ENCODE measurements at regions not wholly inside any gene's neighbourhood (a gene's known extent, or its start where the extent isn't known, plus 50 kb on each side); places are given as distances from the start of the nearest gene placed in this dataset.

DNA sequence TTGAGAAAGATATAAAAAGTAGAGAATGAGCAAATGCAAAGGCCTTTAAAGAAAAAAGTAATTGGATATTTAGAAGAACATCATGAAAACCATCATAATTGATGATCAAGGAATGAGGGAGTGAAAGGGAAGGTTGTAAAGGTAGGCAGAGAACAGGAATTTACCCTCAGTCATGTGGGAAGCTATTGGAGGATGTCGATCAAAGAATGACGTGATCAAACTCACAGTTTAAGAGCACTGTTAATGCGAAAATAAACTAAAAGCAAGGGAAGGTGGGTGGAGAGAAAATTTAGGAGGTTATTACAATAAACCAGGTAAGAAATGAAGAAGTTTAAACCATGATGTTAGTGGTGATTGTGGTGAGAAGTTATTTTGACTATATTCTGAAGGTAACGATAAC, 982.6 kb upstream of the EYS start:
- no peak overlapping the region for H3K9ac ChIP-seq (replicated peaks in 1 of 4; ENCODE audit: extremely low read depth in 1 of 4, low read depth in 3 of 4, low read length in 3 of 4)
- H2BK20ac ChIP-seq (ENCODE audit: low read length): no peak overlapping the region
- no peak overlapping the region for H3K4me3 ChIP-seq (ENCODE audit: extremely low read depth in 1 of 4, insufficient read depth in 2 of 4, low read depth in 3 of 4, low read length in 4 of 4)
- H3K14ac ChIP-seq (ENCODE audit: insufficient read length): no peak overlapping the region
- no peaks in the 10 kb centered on the region for H3K23me2 ChIP-seq (ENCODE audit: low read depth, low read length)
- ChIA-PET CTCF (ENCODE audit: partially characterized antibody) (interaction anchor here (0.5 kb wide), 1 partner anchor 117 kb away, joined by 3 read pairs; no protein-coding TSS in a partner anchor), POLR2A (ENCODE audit: partially characterized antibody) (no interaction called here)
- no peak overlapping the region for H3K56ac ChIP-seq (replicated peaks; ENCODE audit: insufficient read length, low read depth, low read length)
- H2BK120ac ChIP-seq (replicated peaks; ENCODE audit: low read depth, low read length): no peak overlapping the region
- H4K5ac ChIP-seq (ENCODE audit: insufficient read length, low read depth, low read length): no peak overlapping the region
- no peaks in the 10 kb centered on the region for H3K4me1 ChIP-seq (replicated peaks in 1 of 4; ENCODE audit: control insufficient read depth in 3 of 4, insufficient read depth in 4 of 4, low read length in 3 of 4)
- FAIRE-seq: no peak
- H2AFZ ChIP-seq (ENCODE audit: low read length): no peak overlapping the region
- H3K23ac ChIP-seq (ENCODE audit: insufficient read length): no peak overlapping the region
- no peaks in the 10 kb centered on the region for H3K79me2 ChIP-seq (ENCODE audit: control insufficient read depth in 1 of 2, insufficient read depth in 2 of 2, low read length in 2 of 2)
- TF ChIP-seq RXRA (IDR thresholded peaks at IDR 0.05; ENCODE audit: insufficient read depth, low read depth, low read length) (no peak), YY1 (IDR thresholded peaks at IDR 0.05; ENCODE audit: low read depth, low read length) (no peak), CBX8 (IDR thresholded peaks at IDR 0.05; ENCODE audit: borderline replicate concordance, low read depth, low read length) (no peak), NANOG (IDR thresholded peaks at IDR 0.05; ENCODE audit: insufficient read depth, low read depth, low read length, poor library complexity, severe bottlenecking) (no peak), TEAD4 (IDR thresholded peaks at IDR 0.05; ENCODE audit: low read depth, low read length) (no peak)
- H4K20me1 ChIP-seq (replicated peaks in 1 of 2; ENCODE audit: control insufficient read depth in 1 of 2, insufficient read depth in 2 of 2, low read length in 2 of 2): no peaks in the 10 kb centered on the region
- H3K27me3 ChIP-seq (replicated peaks in 1 of 4; ENCODE audit: control insufficient read depth in 3 of 4, extremely low read depth in 1 of 4, insufficient read depth in 3 of 4, low read length in 3 of 4): no peaks in the 10 kb centered on the region
- no peak overlapping the region for H3K18ac ChIP-seq (ENCODE audit: extremely low read depth, low read length)
- H3K4ac ChIP-seq (replicated peaks; ENCODE audit: insufficient read length, low read depth, low read length): no peak overlapping the region
- H4K8ac ChIP-seq (ENCODE audit: extremely low read depth, insufficient read depth, low read length): no peak overlapping the region
- no peak overlapping the region for H3K27ac ChIP-seq (ENCODE audit: low read depth, low read length)
- no peak overlapping the region for H2BK15ac ChIP-seq (ENCODE audit: low read length)
- WGBS, 2 experiments (ENCODE audit: extremely low coverage in 1 of 2, insufficient coverage in 1 of 2, insufficient read length in 1 of 2, insufficient replicate concordance in 2 of 2, low coverage in 1 of 2, low lambda C conversion rate in 2 of 2, missing lambda C conversion rate in 1 of 2): 100% methylated on average over 4 of the region's 4 CpGs; no CpG with 5 or more reads in 1 of the 2 experiments
- H3K36me3 ChIP-seq (ENCODE audit: control insufficient read depth in 2 of 4, insufficient read depth in 4 of 4, low read length in 3 of 4): no peaks in the 10 kb centered on the region
- no peak overlapping the region for H2BK12ac ChIP-seq (ENCODE audit: low read depth, low read length)
- DNase-seq (ENCODE audit: low read depth in 1 of 2, low spot score in 2 of 2): no peak
- H4K91ac ChIP-seq (replicated peaks; ENCODE audit: insufficient read length, low read length): no peak overlapping the region
- H3K4me2 ChIP-seq (ENCODE audit: insufficient read depth in 1 of 2, low read depth in 2 of 2, low read length in 2 of 2): no peak overlapping the region
- no peaks in the 10 kb centered on the region for H3K79me1 ChIP-seq (ENCODE audit: low read depth, low read length)
- H2AK5ac ChIP-seq (ENCODE audit: low read depth, low read length): no peak overlapping the region
- H3K9me3 ChIP-seq (ENCODE audit: insufficient read depth in 2 of 2, low read depth in 1 of 2, low read length in 1 of 2): no peaks in the 10 kb centered on the region
- no peak overlapping the region for H2BK5ac ChIP-seq (ENCODE audit: low read depth, low read length)

All from H1 (cell line).